ENCODE measurements at regions not wholly inside any gene's neighbourhood (a gene's known extent, or its start where the extent isn't known, plus 50 kb on each side); places are given as distances from the start of the nearest gene placed in this dataset.

GRCh38 chr7:340979-341694 lies 51.2 kb downstream of the FOXL3 start:
- POLR2A ChIA-PET, result no interaction called here
- Histone ChIP-seq H3K4me1 (ENCODE audit: control insufficient read depth, insufficient read depth, low read length) (no peaks in the 10 kb centered on the region), H3K9me3 (ENCODE audit: control insufficient read depth, insufficient read depth, low read depth, low read length) (no peaks in the 10 kb centered on the region), H3K36me3 (ENCODE audit: control insufficient read depth in 2 of 2, insufficient read depth in 1 of 2, low read length in 2 of 2) (no peaks in the 10 kb centered on the region), H3K27ac (ENCODE audit: extremely low read depth, low read depth, low read length) (no peak overlapping the region), H3K4me3 (ENCODE audit: low read depth, low read length) (no peak overlapping the region)
- no peak for TF ChIP-seq ZNF626 (tag by site-specific recombination; IDR thresholded peaks at IDR 0.05)
- TF ChIP-seq GFI1B (tag by site-specific recombination; IDR thresholded peaks at IDR 0.05), result no peak
- TF ChIP-seq ZSCAN18 (tag by site-specific recombination; IDR thresholded peaks at IDR 0.05), result no peak
- TF ChIP-seq ZNF266 (tag by site-specific recombination; IDR thresholded peaks at IDR 0.05; ENCODE audit: low read depth), result no peak
- TF ChIP-seq SCRT1 (tag by site-specific recombination; IDR thresholded peaks at IDR 0.05; ENCODE audit: borderline replicate concordance), result no peak
- no peak for TF ChIP-seq PRDM2 (tag by site-specific recombination; IDR thresholded peaks at IDR 0.05; ENCODE audit: borderline replicate concordance)
- no peak for TF ChIP-seq ZNF555 (tag by site-specific recombination; conservative IDR thresholded peaks at IDR 0.05)
- no peak for TF ChIP-seq SCRT2 (tag by site-specific recombination; IDR thresholded peaks at IDR 0.05)
- TF ChIP-seq ZNF416 (tag by site-specific recombination; IDR thresholded peaks at IDR 0.05), result no peak
- TF ChIP-seq ZNF585B (tag by site-specific recombination; IDR thresholded peaks at IDR 0.05), result no peak
- no peak for TF ChIP-seq ZNF248 (tag by site-specific recombination; IDR thresholded peaks at IDR 0.05)
- no peak for TF ChIP-seq ZNF354C (tag by site-specific recombination; IDR thresholded peaks at IDR 0.05; ENCODE audit: borderline replicate concordance, low read depth)
- no peak for TF ChIP-seq ZIC2 (tag by site-specific recombination; IDR thresholded peaks at IDR 0.05)
- no peak for TF ChIP-seq ZNF398 (tag by site-specific recombination; IDR thresholded peaks at IDR 0.05)
- CTCF ChIA-PET, result interaction anchor here (0.6 to 0.8 kb wide), 2 partner anchors 8 to 297 kb away, joined by 3 to 6 read pairs; no protein-coding TSS in a partner anchor

All from HEK293 (cell line).